ENCODE measurements at regions not wholly inside any gene's neighbourhood (a gene's known extent, or its start where the extent isn't known, plus 50 kb on each side); places are given as distances from the start of the nearest gene placed in this dataset.
"Not testable (repeated sequence)": the region's sequence is repeated elsewhere in the genome, so short reads cannot be mapped to it uniquely, and the experiment has no call there.

DNA sequence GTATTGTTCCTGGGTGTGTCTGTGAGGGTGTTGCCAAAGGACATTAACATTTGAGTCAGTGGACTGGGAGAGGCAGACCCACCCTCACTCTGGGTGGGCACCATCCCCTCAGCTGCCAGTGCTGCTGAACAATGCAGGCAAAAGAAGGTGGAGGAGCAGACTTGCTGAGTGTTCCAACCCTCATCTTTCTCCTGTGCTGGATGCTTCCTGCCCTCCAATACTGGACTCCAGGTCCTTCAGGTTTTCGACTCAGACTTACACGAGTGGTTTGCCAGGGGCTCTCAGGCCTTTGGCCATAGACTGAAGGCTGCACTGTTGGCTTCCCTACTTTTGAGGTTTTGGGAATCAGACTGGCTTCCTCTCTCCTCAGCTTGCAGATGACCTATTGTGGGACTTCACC is 155.0 kb downstream of the THBS2 start:
- H3K9me3 ChIP-seq (ENCODE audit: low read depth, low read length); H3K4me1 ChIP-seq (ENCODE audit: insufficient read depth, low read length); H3K27me3 ChIP-seq (ENCODE audit: insufficient read depth, low read length); H3K4me3 ChIP-seq (ENCODE audit: low read length): not testable (repeated sequence)

DNA sequence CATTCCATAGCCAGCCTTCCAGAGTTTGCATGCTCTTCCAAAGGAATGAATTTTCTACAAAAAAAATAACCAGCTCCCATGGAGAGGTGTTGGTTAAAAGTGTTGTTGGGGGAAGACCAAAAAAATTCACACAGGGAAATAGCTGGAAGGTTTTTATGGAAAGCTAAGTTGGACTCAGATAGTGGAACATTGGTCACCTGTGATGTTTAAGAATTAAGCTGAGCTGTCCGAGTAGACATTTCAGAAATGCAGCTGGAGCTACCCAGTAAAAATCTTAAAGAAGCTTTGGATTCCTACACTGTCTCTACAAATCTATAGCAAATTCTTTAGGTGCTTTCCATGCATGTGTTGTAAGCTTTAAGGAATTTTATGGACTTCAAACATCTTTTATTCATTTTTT is 155.5 kb downstream of the THBS2 start:
- H3K4me1 ChIP-seq (ENCODE audit: insufficient read depth, low read length): no peaks in the 10 kb centered on the region
- H3K9me3 ChIP-seq (ENCODE audit: low read depth, low read length): no peaks in the 10 kb centered on the region
- no peak overlapping the region for H3K4me3 ChIP-seq (ENCODE audit: low read length)
- H3K27me3 ChIP-seq (ENCODE audit: insufficient read depth, low read length): peaks cover 2% of the 10 kb centered on the region

DNA sequence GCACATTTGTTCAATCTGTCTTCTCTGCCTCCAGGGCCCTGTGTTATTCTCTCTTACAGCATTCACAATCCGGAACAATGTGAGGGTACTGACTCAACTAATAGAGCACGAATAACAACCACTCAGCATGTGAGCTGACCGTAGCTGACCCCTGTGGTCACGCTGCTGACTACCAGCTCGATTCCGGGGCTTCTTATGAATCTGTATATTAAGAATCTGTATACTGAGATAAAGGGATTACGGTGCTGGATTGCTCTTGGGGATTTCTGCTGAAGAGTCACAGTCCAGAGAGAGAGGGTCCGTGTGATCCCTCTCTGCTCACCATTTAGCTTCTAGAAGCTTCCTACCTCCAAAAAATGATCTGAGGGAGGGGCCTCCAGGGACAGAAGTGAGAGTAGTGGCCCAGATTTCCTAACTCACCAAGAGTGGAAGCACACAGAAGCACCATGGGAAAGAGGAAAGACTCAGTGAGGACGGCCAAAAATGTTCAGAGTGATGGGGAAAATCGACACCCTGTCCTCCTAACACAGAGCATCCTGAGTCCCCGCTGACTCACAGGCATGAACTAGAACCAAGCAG is 156.2 kb downstream of the THBS2 start:
- no peaks in the 10 kb centered on the region for H3K9me3 ChIP-seq (ENCODE audit: low read depth, low read length)
- H3K4me1 ChIP-seq (ENCODE audit: insufficient read depth, low read length): no peaks in the 10 kb centered on the region
- H3K4me3 ChIP-seq (ENCODE audit: low read length): no peak overlapping the region
- peaks cover 2% of the 10 kb centered on the region for H3K27me3 ChIP-seq (ENCODE audit: insufficient read depth, low read length)

DNA sequence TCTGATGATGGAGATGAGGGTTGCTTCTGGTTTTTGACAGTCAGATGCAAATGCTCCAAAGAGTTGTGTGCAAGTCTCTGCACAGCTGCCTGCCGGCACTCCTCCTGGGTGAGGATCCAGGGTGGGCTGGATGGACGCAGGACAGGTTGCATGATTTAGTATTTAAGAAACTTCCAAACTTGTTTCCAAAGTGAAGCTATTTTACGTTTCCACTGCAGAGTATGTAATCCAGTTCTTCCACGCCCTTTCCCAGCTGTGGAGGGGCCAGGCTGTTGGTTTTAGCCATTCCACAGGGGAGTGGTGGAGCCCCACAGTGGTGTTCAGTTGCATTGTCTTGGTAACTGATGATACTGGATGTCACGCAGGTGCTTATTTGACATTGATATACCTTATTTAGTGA is 157.3 kb downstream of the THBS2 start:
- Histone ChIP-seq H3K27me3 (ENCODE audit: insufficient read depth, low read length) (peaks cover 2% of the 10 kb centered on the region), H3K4me3 (ENCODE audit: low read length) (no peak overlapping the region), H3K4me1 (ENCODE audit: insufficient read depth, low read length) (no peaks in the 10 kb centered on the region), H3K9me3 (ENCODE audit: low read depth, low read length) (no peaks in the 10 kb centered on the region)

DNA sequence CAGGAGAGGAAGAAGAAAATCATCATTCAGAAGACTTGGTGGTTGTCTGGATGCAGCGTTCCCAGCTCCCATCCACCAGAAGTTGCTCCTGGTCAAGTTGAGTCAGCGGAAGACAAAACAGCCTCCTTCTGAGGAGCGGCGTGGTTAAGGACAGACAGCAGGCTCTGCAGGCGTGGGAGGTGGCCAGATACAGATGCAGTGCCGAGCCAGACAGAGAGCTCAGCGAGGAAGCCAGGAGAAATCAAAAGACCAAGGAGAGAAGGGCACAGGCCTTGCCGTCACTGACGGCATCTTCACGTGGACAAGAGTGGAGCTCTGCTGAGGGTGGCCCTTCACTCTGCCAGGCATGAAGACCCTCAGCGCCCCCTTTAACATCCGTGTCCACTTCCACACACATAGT is 158.5 kb downstream of the THBS2 start:
- no peaks in the 10 kb centered on the region for H3K27me3 ChIP-seq (ENCODE audit: insufficient read depth, low read length)
- H3K9me3 ChIP-seq (ENCODE audit: low read depth, low read length): no peaks in the 10 kb centered on the region
- no peaks in the 10 kb centered on the region for H3K4me1 ChIP-seq (ENCODE audit: insufficient read depth, low read length)
- H3K4me3 ChIP-seq (ENCODE audit: low read length): no peak overlapping the region

DNA sequence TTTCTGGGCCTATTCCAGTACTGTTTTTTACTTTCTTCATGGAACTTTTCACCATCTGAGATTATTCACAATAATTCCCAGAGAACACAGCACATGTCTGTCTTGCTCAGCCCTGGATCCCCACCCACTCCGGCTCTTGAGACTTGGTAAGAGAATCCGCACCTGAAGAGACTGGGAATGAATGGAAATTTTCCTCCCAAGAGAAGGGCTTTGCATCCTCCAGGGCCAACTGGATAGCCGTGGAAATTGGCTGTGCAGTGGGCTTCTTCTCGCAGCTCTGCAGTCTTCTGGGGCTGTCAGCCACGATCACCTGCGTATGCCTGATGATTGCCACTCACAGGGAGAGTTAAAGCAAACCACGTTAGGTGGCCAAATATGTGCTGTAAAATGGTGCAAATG is 159.1 kb downstream of the THBS2 start:
- Histone ChIP-seq H3K9me3 (ENCODE audit: low read depth, low read length) (no peaks in the 10 kb centered on the region), H3K4me1 (ENCODE audit: insufficient read depth, low read length) (no peaks in the 10 kb centered on the region), H3K27me3 (ENCODE audit: insufficient read depth, low read length) (no peaks in the 10 kb centered on the region), H3K4me3 (ENCODE audit: low read length) (no peak overlapping the region)

DNA sequence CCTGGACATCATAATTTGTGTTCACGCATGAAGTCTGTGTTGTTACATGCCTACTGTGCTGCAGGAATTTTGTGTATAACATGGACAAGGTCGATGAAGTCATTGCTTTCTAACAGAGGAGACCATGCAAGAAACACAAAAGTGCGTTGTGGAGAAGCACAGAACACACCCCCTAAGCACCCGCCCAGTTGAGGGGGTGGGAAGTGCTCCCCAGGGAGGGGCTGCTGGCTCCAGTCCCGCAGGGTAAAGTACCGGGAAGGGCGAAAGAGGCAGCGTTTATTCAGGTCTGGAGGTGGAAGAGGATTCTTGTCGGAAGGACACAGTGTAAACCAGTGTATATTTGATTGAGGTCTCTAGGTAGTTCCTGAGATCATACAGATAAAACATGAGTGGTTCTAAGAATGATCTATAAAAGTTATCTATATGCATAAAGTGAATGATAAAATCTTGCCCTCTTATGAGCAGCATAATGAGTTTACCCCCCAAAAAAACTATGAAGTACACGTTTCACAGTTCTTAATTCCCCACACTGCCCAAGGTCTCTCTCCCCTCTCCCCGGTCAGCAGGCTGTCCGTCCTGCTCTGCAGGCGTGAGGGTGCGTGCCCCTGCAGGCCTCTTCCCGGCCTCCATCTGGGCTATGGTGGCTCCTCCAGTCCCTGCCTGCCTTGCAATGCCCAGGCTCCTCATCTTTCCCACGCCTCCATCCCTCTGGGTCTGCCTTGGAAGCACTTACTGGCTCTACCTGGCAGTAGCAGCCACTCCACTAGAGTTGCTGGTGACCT is 159.7 kb downstream of the THBS2 start:
- Histone ChIP-seq H3K4me1 (ENCODE audit: insufficient read depth, low read length) (no peaks in the 10 kb centered on the region), H3K9me3 (ENCODE audit: low read depth, low read length) (no peaks in the 10 kb centered on the region), H3K27me3 (ENCODE audit: insufficient read depth, low read length) (no peaks in the 10 kb centered on the region), H3K4me3 (ENCODE audit: low read length) (no peak overlapping the region)

DNA sequence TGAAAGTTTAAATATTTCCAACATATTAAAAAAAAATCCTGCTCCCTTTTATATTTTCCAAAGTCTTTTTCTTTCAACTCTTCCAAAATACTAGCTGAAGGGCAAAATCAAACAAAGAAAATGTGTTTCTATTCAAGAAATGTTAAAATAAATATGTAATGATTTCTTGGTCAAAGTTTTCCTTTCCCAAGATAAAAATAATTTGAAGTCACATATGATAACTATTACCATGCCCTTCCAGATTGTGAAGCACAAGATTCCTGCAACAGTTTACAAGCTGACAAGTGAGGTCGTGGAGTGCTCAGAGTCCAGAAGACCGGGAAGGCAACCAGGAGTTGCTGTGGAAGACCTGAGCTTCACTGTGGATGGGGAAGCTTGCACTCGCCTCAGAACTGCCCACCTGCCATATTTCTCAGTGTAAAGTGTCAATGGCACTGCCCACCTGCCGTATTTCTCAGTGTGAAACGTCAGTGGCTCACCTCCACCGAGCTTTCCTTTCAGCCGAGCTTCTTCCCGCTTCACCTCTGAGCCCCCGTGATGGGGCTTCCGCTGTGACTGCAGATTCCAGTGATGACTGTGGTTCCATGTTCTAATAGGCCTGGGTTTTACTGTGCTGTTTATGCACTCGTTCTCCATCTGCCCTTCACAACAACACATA is 160.5 kb downstream of the THBS2 start:
- no peaks in the 10 kb centered on the region for H3K4me1 ChIP-seq (ENCODE audit: insufficient read depth, low read length)
- H3K27me3 ChIP-seq (ENCODE audit: insufficient read depth, low read length): no peaks in the 10 kb centered on the region

DNA sequence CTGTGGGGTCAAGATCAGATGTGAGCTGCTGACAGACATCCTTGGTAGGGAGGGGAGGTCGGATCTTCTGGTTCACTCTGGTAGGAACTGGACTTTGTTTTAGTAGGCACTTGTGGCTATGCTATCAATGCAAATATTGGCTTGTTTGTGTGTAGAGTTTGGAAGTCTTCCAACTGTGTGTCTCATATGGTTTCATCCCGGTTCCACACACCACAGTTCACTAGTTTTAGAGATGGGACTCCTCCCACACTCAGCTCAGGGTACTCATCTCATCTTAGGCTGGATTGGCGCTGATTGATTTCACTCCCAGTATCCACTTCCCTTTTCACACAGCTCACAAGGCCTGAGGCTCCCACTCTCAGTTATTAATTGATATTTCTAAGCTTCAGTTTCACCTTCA is 161.3 kb downstream of the THBS2 start:
- no peaks in the 10 kb centered on the region for H3K4me1 ChIP-seq (ENCODE audit: insufficient read depth, low read length)
- H3K27me3 ChIP-seq (ENCODE audit: insufficient read depth, low read length): no peaks in the 10 kb centered on the region
- no peaks in the 10 kb centered on the region for H3K9me3 ChIP-seq (ENCODE audit: low read depth, low read length)
- H3K4me3 ChIP-seq (ENCODE audit: low read length): no peak overlapping the region

More for the DNA sequence above, 160.5 kb downstream of the THBS2 start:
- H3K9me3 ChIP-seq (ENCODE audit: low read depth, low read length): no peaks in the 10 kb centered on the region
- H3K4me3 ChIP-seq (ENCODE audit: low read length): no peak overlapping the region

DNA sequence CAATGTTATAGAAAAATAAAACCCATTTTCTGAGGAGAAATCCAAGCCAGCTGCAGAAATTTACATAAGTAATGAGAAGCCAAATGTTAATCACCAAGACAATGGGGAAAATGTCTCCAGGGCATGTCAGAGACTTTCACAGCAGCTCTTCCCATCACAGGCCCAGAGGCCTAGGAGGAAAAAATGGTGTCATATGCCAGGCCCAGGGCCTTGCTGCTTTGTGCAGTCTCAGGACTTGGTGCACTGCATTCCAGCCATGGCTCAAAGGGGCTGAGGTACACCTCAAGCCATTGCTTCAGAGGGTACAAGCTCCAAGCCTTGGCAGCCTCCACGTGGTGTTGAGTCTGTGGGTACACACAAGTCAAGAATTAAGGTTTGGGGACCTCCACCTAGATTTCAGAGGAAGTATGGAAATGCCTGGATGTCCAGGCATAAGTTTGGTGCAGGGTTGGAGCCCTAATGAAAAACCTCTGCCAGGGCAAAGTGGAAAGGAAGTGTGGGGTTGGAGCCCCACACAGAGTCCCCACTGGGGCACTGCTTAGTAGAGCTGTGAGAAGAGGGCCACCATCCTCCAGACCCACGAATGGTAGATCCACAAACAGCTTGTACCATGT is 163.0 kb downstream of the THBS2 start:
- not testable (repeated sequence) for H3K4me3 ChIP-seq (ENCODE audit: low read length); H3K27me3 ChIP-seq (ENCODE audit: insufficient read depth, low read length); H3K4me1 ChIP-seq (ENCODE audit: insufficient read depth, low read length); H3K9me3 ChIP-seq (ENCODE audit: low read depth, low read length)

DNA sequence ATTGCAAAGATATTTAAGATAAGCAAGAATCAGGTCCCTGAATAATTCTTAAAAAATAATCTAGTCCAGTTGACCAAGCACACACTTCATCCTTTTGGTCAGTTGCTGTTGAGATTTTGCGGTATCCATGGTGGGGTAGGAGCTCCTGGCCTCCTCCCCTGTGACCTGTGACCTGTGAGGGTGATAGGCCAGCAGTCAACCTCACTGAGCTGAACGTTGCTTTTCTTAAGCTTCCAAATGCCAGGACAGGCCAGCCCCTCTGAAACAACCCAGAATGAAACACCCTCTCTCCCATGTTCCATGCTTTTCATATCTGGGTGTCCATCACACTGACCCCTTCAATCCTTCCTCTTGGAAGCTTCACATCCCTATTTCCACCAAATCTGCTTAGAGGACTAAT is 164.9 kb downstream of the THBS2 start:
- H3K4me3 ChIP-seq (ENCODE audit: low read length): no peak overlapping the region
- H3K4me1 ChIP-seq (ENCODE audit: insufficient read depth, low read length): no peaks in the 10 kb centered on the region
- no peaks in the 10 kb centered on the region for H3K9me3 ChIP-seq (ENCODE audit: low read depth, low read length)
- H3K27me3 ChIP-seq (ENCODE audit: insufficient read depth, low read length): no peaks in the 10 kb centered on the region

DNA sequence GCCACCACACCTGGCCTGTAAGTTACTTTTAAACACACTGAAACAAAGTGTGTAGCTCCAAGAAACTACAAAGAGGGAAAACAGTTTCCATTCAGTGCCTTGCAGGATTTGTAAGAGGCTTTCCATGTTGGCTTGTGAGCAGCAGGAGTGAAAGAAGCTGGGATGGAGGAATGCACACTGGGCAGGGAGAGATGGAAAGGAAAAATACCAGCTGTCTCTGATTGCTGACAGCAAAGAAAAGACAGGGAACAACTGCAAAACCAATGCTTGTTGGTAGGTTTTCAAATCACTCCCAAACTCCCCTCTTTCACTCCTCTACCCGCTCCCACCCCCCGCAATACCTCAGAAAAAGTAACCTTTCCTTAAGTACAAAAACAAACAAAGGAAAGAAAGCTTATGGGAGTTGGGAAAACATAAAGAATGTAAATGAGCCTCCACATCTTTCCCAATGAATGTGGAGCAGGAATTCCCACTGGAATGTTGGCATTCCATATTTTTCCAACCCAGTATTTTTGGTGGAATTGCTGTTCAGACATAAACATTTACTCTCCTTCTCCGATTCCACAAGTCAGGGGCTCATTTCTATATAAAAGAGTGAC is 166.1 kb downstream of the THBS2 start:
- no peaks in the 10 kb centered on the region for H3K27me3 ChIP-seq (ENCODE audit: insufficient read depth, low read length)
- no peaks in the 10 kb centered on the region for H3K9me3 ChIP-seq (ENCODE audit: low read depth, low read length)
- H3K4me1 ChIP-seq (ENCODE audit: insufficient read depth, low read length): no peaks in the 10 kb centered on the region
- no peak overlapping the region for H3K4me3 ChIP-seq (ENCODE audit: low read length)

DNA sequence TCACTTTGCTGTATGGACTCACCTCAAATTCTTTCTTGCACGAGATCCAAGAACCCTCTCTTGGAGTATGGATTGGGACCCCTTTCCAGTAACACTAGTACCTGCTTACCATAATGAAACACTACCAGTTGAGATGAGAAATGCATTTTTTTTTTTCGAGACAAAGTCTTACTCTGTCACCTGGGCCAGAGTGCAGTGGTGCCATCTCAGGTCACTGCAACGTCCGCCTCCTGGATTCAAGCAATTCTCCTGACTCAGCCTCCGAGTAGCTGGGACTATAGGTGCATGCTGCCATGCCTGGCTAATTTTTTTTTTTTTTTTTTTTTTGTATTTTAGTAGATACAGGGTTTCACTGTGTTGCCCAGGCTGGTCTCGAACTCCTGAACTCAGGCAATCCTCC is 167.0 kb downstream of the THBS2 start:
- not testable (repeated sequence) for H3K27me3 ChIP-seq (ENCODE audit: insufficient read depth, low read length); H3K4me1 ChIP-seq (ENCODE audit: insufficient read depth, low read length); H3K9me3 ChIP-seq (ENCODE audit: low read depth, low read length); H3K4me3 ChIP-seq (ENCODE audit: low read length)

DNA sequence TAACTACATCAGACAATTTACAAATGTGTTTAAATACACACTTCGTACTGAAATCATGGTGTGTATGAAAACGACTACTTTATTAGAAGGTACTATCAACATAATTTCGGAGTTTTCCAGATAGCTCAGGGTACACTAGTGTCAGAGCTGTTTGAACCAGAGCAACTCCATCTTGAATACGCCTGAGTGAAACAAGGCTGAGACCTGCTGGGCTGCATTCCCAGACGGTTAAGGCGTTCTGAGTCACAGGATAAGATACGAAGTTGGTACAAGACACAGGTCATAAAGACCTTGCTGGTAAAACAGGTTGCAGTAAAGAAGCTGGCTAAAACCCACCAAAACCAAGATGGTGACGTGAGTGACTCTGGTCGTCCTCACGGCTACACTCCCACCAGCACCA is 167.6 kb downstream of the THBS2 start:
- H3K9me3 ChIP-seq (ENCODE audit: low read depth, low read length): no peaks in the 10 kb centered on the region
- no peaks in the 10 kb centered on the region for H3K4me1 ChIP-seq (ENCODE audit: insufficient read depth, low read length)
- H3K27me3 ChIP-seq (ENCODE audit: insufficient read depth, low read length): no peaks in the 10 kb centered on the region
- no peak overlapping the region for H3K4me3 ChIP-seq (ENCODE audit: low read length)

DNA sequence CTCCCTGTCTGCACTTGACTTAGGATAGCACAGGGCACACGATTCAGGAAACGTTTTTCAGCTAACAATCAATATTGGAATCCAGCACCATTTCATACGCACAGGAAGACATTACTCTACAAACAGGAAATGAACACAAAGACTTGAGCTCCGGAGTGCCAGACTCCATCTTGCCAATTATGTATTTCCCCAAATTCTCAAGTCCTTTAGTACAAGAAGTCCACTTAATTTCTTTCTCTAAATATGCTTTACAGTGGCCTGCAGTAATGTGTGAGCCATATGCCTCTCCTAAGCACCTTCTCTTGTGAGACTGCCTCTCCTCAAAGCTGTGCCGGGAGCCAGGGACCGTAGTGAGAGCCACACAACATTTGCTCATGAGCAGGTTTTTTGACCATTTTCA is 168.2 kb downstream of the THBS2 start:
- no peak overlapping the region for H3K4me3 ChIP-seq (ENCODE audit: low read length)
- no peaks in the 10 kb centered on the region for H3K27me3 ChIP-seq (ENCODE audit: insufficient read depth, low read length)
- H3K4me1 ChIP-seq (ENCODE audit: insufficient read depth, low read length): no peaks in the 10 kb centered on the region
- no peaks in the 10 kb centered on the region for H3K9me3 ChIP-seq (ENCODE audit: low read depth, low read length)

Measured in mononuclear cell (primary cell).